B cell (primary cell): ENCODE measurements at regions not wholly inside any gene's neighbourhood (a gene's known extent, or its start where the extent isn't known, plus 50 kb on each side); places are given as distances from the start of the nearest gene placed in this dataset.

ENCODE experiments used
- ATAC-seq: fragments of 200-7000 bp; cut with Tn5 transposase; one replicate; pipeline ENCODE4 v1.10.0; 2021; ENCODE audit warnings: low read depth, mild to moderate bottlenecking, moderate number of reproducible peaks, moderate library complexity
- CTCF ChIA-PET: fragments of 350-600 bp; sonication (Branson Sonifier 250); formaldehyde crosslinking; loops from one replicate; lab custom pipeline; 2021; ENCODE audit warnings: antibody characterized with exemption, inconsistent platforms; lab: Charles Lee
- POLR2A ChIA-PET: fragments of 350-600 bp; sonication (Branson Sonifier 250); formaldehyde crosslinking; loops from one replicate; lab custom pipeline; 2021; ENCODE audit warnings: antibody characterized with exemption; lab: Charles Lee
- DNase-seq: peaks from one replicate; pipeline ENCODE4 v3.0.0; 2013
- H2AFZ ChIP-seq: 2 replicates; pipeline ENCODE4 v1.6.1; 2012; ENCODE audit warnings: mild to moderate bottlenecking, low read depth, low read length; ENCODE audit not compliant: insufficient read depth, poor library complexity, severe bottlenecking
- H3K27ac ChIP-seq, 2 donors: 1 replicate in 1 of 2; 2 replicates in 1 of 2; pipeline ENCODE4 v1.5.1; 2012 to 2013; ENCODE audit warnings: low read length in 2 of 2, mild to moderate bottlenecking in 2 of 2, moderate library complexity in 1 of 2
- H3K27me3 ChIP-seq, 4 experiments: fragments of 200-600 bp in 1 of 4; sonication (generic) in 1 of 4; replicated peaks in 1 of 4; 1 replicate in 2 of 4; 2 replicates in 2 of 4; pipeline versions ENCODE4 v1.6.1 to v1.7.0; 2013 to 2016; ENCODE audit warnings: low read length in 3 of 4, mild to moderate bottlenecking in 2 of 4, mixed read lengths in 1 of 4, moderate library complexity in 1 of 4; ENCODE audit not compliant: insufficient read depth in 4 of 4, control insufficient read depth in 3 of 4; ENCODE audit errors: control extremely low read depth in 1 of 4
- H3K36me3 ChIP-seq, 2 experiments: replicated peaks in 1 of 2; 1 replicate in 1 of 2; 2 replicates in 1 of 2; pipeline versions ENCODE4 v1.6.1 to v1.7.1; 2013; ENCODE audit warnings: low read length in 1 of 2; ENCODE audit not compliant: insufficient read depth in 2 of 2, control insufficient read depth in 1 of 2; ENCODE audit errors: control extremely low read depth in 1 of 2, extremely low read depth in 1 of 2
- H3K4me1 ChIP-seq, 2 donors: fragments of 200-600 bp in 1 of 2; sonication (generic) in 1 of 2; 1 replicate in 1 of 2; 2 replicates in 1 of 2; pipeline versions ENCODE4 v1.5.1 to v1.6.1; 2013 to 2017; ENCODE audit warnings: low read length in 2 of 2; ENCODE audit not compliant: control insufficient read depth in 2 of 2, insufficient read depth in 2 of 2
- H3K4me2 ChIP-seq: replicated peaks from 2 replicates; pipeline ENCODE3; 2012; ENCODE audit warnings: mild to moderate bottlenecking, low read depth, low read length; ENCODE audit not compliant: poor library complexity, severe bottlenecking
- H3K4me3 ChIP-seq, 5 experiments: fragments of 200-600 bp in 1 of 5; sonication (generic) in 1 of 5; 1 replicate in 3 of 5; 2 replicates in 2 of 5; pipeline versions ENCODE4 v1.5.1 to v1.7.0; 2011 to 2016; ENCODE audit warnings: low read length in 4 of 5, mild to moderate bottlenecking in 4 of 5, low read depth in 2 of 5, control low read depth in 1 of 5, moderate library complexity in 1 of 5; ENCODE audit not compliant: insufficient read depth in 1 of 5; ENCODE audit errors: control extremely low read depth in 1 of 5, extremely low read depth in 1 of 5
- H3K79me2 ChIP-seq: fragments of 200-600 bp; sonication (generic); one replicate; pipeline ENCODE4 v1.6.0; 2016; ENCODE audit warnings: low read length; ENCODE audit not compliant: control insufficient read depth, insufficient read depth
- H3K9ac ChIP-seq: fragments of 200-600 bp; sonication (generic); 2 replicates; pipeline ENCODE4 v1.6.1; 2017; ENCODE audit warnings: mild to moderate bottlenecking, low read length, moderate library complexity
- H3K9me3 ChIP-seq, 3 donors: one replicate each; pipeline versions ENCODE4 v1.6.1 to v1.7.1; 2013; ENCODE audit warnings: low read length in 2 of 3; ENCODE audit not compliant: control insufficient read depth in 2 of 3, insufficient read depth in 1 of 3; ENCODE audit errors: control extremely low read depth in 1 of 3
- H4K20me1 ChIP-seq: 2 replicates; pipeline ENCODE4 v1.6.0; 2012; ENCODE audit warnings: mild to moderate bottlenecking, low read length; ENCODE audit not compliant: insufficient read depth, control insufficient read depth, poor library complexity, severe bottlenecking
- H3K27ac Mint-ChIP-seq: one replicate; pipeline ENCODE4 v1.8.0; 2021; ENCODE audit warnings: mixed read lengths
- H3K27me3 Mint-ChIP-seq: one replicate; pipeline ENCODE4 v1.8.0; 2021; ENCODE audit warnings: mixed read lengths
- H3K4me1 Mint-ChIP-seq: one replicate; pipeline ENCODE4 v1.8.0; 2021; ENCODE audit warnings: mixed read lengths
- H3K4me3 Mint-ChIP-seq: one replicate; pipeline ENCODE4 v1.8.0; 2021; ENCODE audit warnings: mixed read lengths
- H3K9me3 Mint-ChIP-seq: one replicate; pipeline ENCODE4 v1.8.0; 2022; ENCODE audit warnings: mixed read lengths; ENCODE audit not compliant: insufficient read depth
- CTCF ChIP-seq: fragments of 200-600 bp; IDR thresholded peaks from one replicate; pipeline ENCODE4 v1.8.0; 2022; ENCODE audit warnings: antibody characterized with exemption, mild to moderate bottlenecking
- EZH2 ChIP-seq: IDR thresholded peaks from 2 replicates; pipeline ENCODE4 v1.6.1; 2012; ENCODE audit warnings: borderline replicate concordance, low read depth, mild to moderate bottlenecking, moderate library complexity, low read length; ENCODE audit not compliant: insufficient read depth, poor library complexity, severe bottlenecking
- WGBS: methylation state at CpG from one replicate; pipeline ENCODE4 v1.1.5; 2013; ENCODE audit warnings: missing lambda C conversion rate; ENCODE audit not compliant: insufficient coverage; 5-methylcytosine and 5-hydroxymethylcytosine counted together
- intact Hi-C: fragments of 100-400 bp; cut with micrococcal nuclease; formaldehyde crosslinking; loops from one replicate; pipeline ENCODE4 v1.10.0; 2022

DNA sequence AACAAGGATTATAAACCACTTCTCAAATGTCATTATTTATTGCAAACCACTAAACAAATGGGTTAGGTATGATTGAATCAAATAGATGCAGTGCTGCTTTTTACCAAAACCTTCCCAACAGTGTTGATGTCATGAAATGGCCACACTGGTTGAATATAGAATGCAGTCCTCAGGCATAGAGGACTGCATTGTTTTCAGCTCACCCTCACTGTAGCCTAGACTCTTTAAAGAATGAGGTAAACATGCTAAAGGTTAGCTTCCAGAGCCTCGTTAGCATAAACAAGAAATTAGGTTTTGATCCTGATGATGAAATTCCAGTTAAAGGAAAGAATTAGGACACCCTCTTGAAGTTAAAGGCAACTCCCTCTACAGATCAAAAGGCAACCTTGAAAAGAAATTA lies 224.3 kb downstream of the ALDH8A1 start:
- H3K9me3 ChIP-seq, result no peaks in the 10 kb centered on the region
- H3K4me2 ChIP-seq, result no peak overlapping the region
- no peak overlapping the region for H3K9ac ChIP-seq
- DNase-seq (no peak), ATAC-seq (no peak)
- H3K4me1 ChIP-seq, result no peaks in the 10 kb centered on the region
- intact Hi-C loops, result no loop called here
- H3K27ac ChIP-seq, result no peak overlapping the region
- no peaks in the 10 kb centered on the region for H3K79me2 ChIP-seq
- H3K4me1 Mint-ChIP-seq, result no peaks in the 10 kb centered on the region
- H3K27me3 ChIP-seq, result no peaks in the 10 kb centered on the region
- ChIA-PET POLR2A (no interaction called here), CTCF (no interaction called here)
- peaks cover 25% of the 10 kb centered on the region for H3K27me3 Mint-ChIP-seq
- H2AFZ ChIP-seq, result no peak overlapping the region
- H4K20me1 ChIP-seq, result no peaks in the 10 kb centered on the region
- no peak overlapping the region for H3K4me3 Mint-ChIP-seq
- no peak overlapping the region for H3K4me3 ChIP-seq
- TF ChIP-seq EZH2, result no peak
- no peak for TF ChIP-seq CTCF
- H3K27ac Mint-ChIP-seq, result no peak overlapping the region
- H3K9me3 Mint-ChIP-seq, result no peaks in the 10 kb centered on the region
- H3K36me3 ChIP-seq, result no peaks in the 10 kb centered on the region
- no CpG with 5 or more reads among the region's 1 CpG for WGBS

DNA sequence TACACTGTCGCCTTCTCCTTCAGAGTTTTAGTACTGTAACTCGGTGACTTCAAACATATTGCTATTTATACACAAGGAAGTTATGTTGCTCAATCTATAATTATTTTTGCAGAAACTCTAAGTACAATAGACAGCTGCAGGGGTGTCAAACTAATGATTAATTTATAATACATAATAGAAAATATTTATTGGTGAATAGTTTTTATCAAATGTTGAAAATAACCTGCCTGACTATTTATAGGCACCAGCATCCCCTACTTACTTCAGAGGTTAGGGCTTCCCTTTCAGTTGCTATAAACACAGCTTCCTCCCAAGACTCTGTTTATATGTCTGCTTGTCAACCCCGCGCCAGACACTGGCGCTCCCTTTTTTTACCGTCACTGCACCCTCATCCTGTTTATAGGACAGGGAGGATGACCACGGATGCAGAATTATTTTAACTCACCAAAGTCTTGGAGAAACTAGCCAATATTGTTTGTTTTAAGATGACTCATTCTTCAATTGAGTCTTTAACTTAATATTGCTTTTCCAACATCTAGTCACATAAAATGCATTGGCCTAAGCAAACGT lies 225.0 kb downstream of the ALDH8A1 start:
- CTCF ChIA-PET, result no interaction called here
- Mint-ChIP-seq H3K9me3 (no peaks in the 10 kb centered on the region), H3K27me3 (peaks cover 25% of the 10 kb centered on the region), H3K4me1 (no peaks in the 10 kb centered on the region), H3K4me3 (no peak overlapping the region), H3K27ac (no peak overlapping the region)
- H3K4me2 ChIP-seq, result no peak overlapping the region
- WGBS, result no CpG with 5 or more reads among the region's 8 CpGs
- no peak for ATAC-seq
- no peak overlapping the region for H3K27ac ChIP-seq
- H3K9ac ChIP-seq, result no peak overlapping the region
- no peaks in the 10 kb centered on the region for H3K36me3 ChIP-seq
- H4K20me1 ChIP-seq, result no peaks in the 10 kb centered on the region
- no peak for DNase-seq
- no peaks in the 10 kb centered on the region for H3K79me2 ChIP-seq
- H2AFZ ChIP-seq, result no peak overlapping the region
- no peaks in the 10 kb centered on the region for H3K27me3 ChIP-seq
- TF ChIP-seq CTCF (no peak), EZH2 (no peak)
- no peaks in the 10 kb centered on the region for H3K9me3 ChIP-seq
- no peak overlapping the region for H3K4me3 ChIP-seq
- H3K4me1 ChIP-seq, result no peaks in the 10 kb centered on the region
- POLR2A ChIA-PET, result no interaction called here
- intact Hi-C loops, result no loop called here
